Heart left ventricle (tissue), 16 donors: ENCODE measurements at regions not wholly inside any gene's neighbourhood (a gene's known extent, or its start where the extent isn't known, plus 50 kb on each side); places are given as distances from the start of the nearest gene placed in this dataset.

Experiments used
- ATAC-seq, 4 donors: fragments of 200-7000 bp; cut with Tn5 transposase; one replicate each; pipeline ENCODE4 v1.9.1; 2020 to 2022; ENCODE audit warnings: moderate library complexity in 4 of 4, mild to moderate bottlenecking in 3 of 4, moderate number of reproducible peaks in 1 of 4
- DNase-seq, 5 donors: peaks; one replicate each; pipeline ENCODE4 v3.0.0-alpha.2; 2020
- H3K27ac ChIP-seq, 12 donors: fragments of 200-600 bp; sonication (generic) in 4 of 12; one replicate each; pipeline versions ENCODE4 v1.5.0 to v1.8.0; 2016 to 2022; ENCODE audit warnings: mild to moderate bottlenecking in 2 of 12
- H3K27me3 ChIP-seq, 9 donors: fragments of 200-600 bp; sonication (generic) in 2 of 9; one replicate each; pipeline versions ENCODE4 v1.5.1 to v1.8.0; 2016 to 2022; ENCODE audit warnings: mild to moderate bottlenecking in 3 of 9
- H3K36me3 ChIP-seq, 9 donors: fragments of 200-600 bp; sonication (generic) in 2 of 9; one replicate each; pipeline versions ENCODE4 v1.5.0 to v1.8.0; 2018 to 2022; ENCODE audit warnings: mild to moderate bottlenecking in 2 of 9
- H3K4me1 ChIP-seq, 12 donors: fragments of 200-600 bp; sonication (generic) in 4 of 12; one replicate each; pipeline versions ENCODE4 v1.5.0 to v1.8.0; 2016 to 2022; ENCODE audit warnings: mild to moderate bottlenecking in 3 of 12
- H3K4me3 ChIP-seq, 12 donors: fragments of 200-600 bp; sonication (generic) in 4 of 12; one replicate each; pipeline versions ENCODE4 v1.5.0 to v1.8.0; 2017 to 2022; ENCODE audit warnings: mild to moderate bottlenecking in 9 of 12, moderate library complexity in 4 of 12
- H3K9me3 ChIP-seq, 12 donors: fragments of 200-600 bp; sonication (generic) in 4 of 12; one replicate each; pipeline versions ENCODE4 v1.5.0 to v1.8.0; 2016 to 2022; ENCODE audit warnings: mild to moderate bottlenecking in 1 of 12
- POLR2A ChIP-seq, 2 donors: fragments of 450-650 bp; IDR thresholded peaks; one replicate each; pipeline ENCODE4 v1.6.1; 2017; ENCODE audit warnings: antibody characterized with exemption in 2 of 2, mild to moderate bottlenecking in 2 of 2, moderate library complexity in 2 of 2
- WGBS, 4 donors: extraction: QIAGEN DNeasy Blood & Tissue Kit in 2 of 4; methylation state at CpG; one replicate each; pipeline versions ENCODE4 v1.1.5 to v1.1.7; 2013 to 2018; 5-methylcytosine and 5-hydroxymethylcytosine counted together
- intact Hi-C, 10 donors: fragments of 100-400 bp; cut with DNase I; formaldehyde crosslinking; loops; one replicate each; pipeline versions ENCODE4 v1.11.1 to v1.14.2; 2022
- TF ChIP-seq, protein P1 (sequence below), 12 donors: fragments of 200-600 bp; sonication (generic) in 4 of 12; IDR thresholded peaks; one replicate each; pipeline versions ENCODE4 v1.5.0 to v1.8.0; 2018 to 2022; ENCODE audit warnings: antibody characterized with exemption in 12 of 12, mild to moderate bottlenecking in 5 of 12
- donor health status: ischemic (EF 13 %, LVEDD 7.1; RV severe dilation, severe dysfunction).
- donor health status: healthy with polysubstance abuse.
- donor health status: DM: no; HTN: yes; CAD: no.
- donor health status: DM: no; HTN: no; CAD: no.
- donor health status: ischemic (EF 25% LVEDD 6.9; RV normal size, moderate dysfunction).
- donor health status: ischemic (EF 25% LVEDD 5.7; RV mildly dilated, moderate dysfunction).
- donor health status: healthy.
- donor health status: DM: yes; HTN: yes; CAD: no.
- donor health status: ischemic (EF 35%, LVEDD 5.7; RV mildly dilated, moderate dysfunction).
- donor health status: nonischemic (EF 11% LVEDD 7.7; RV severe dilation, severe dysfunction).
- donor health status: DM: yes; HTN: yes; CAD: no.
- donor health status: PGD.
- donor health status: ischemic (EF 29% LVEDD 5.4; RV normal size, mild dysfunction).
- donor health status: nonischemic (EF 23%, LVEDD 6.1; RV moderate dilation, normal function).

DNA sequence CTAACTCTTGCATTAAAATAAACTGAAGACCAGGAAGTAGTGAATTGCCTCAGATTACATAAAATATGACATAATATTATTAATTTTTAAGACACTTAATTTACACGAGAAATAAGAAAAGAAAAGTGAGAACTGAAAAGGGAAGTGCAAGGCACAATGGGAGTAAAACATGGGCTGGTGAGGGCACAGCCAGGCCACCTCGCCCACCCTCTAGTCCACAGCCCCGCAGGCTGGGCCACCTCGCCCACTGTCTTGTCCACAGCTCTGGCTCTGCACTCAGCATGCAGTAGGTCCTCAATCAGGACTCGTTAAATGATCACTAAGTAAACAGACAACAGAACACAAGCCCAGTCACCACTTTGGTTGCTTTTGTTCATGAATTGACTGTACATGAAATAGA lies 67.8 kb upstream of the ARHGEF7 start:
- H3K27me3 ChIP-seq: no peaks in the 10 kb centered on the region
- TF ChIP-seq, protein P1, sequence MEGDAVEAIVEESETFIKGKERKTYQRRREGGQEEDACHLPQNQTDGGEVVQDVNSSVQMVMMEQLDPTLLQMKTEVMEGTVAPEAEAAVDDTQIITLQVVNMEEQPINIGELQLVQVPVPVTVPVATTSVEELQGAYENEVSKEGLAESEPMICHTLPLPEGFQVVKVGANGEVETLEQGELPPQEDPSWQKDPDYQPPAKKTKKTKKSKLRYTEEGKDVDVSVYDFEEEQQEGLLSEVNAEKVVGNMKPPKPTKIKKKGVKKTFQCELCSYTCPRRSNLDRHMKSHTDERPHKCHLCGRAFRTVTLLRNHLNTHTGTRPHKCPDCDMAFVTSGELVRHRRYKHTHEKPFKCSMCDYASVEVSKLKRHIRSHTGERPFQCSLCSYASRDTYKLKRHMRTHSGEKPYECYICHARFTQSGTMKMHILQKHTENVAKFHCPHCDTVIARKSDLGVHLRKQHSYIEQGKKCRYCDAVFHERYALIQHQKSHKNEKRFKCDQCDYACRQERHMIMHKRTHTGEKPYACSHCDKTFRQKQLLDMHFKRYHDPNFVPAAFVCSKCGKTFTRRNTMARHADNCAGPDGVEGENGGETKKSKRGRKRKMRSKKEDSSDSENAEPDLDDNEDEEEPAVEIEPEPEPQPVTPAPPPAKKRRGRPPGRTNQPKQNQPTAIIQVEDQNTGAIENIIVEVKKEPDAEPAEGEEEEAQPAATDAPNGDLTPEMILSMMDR (IDR thresholded peaks at IDR 0.05): no peak
- no peak for TF ChIP-seq POLR2A (IDR thresholded peaks at IDR 0.05)
- 65 to 79% (median 71%) methylated on average over 5 of the region's 5 CpGs for WGBS, 4 donors
- H3K4me3 ChIP-seq: no peak overlapping the region
- ATAC-seq: no peak
- H3K4me1 ChIP-seq: peaks cover 0 to 20% (median 7%) of the 10 kb centered on the region in 12 donors
- H3K9me3 ChIP-seq: no peaks in the 10 kb centered on the region
- no peak for DNase-seq
- H3K27ac ChIP-seq: peak overlapping the region in 6 of 12 donors; percentile 6 to 71 (median 62)
- intact Hi-C loops: loop anchor here in 8 of 10 donors (5.0 to 10.0 kb wide), 6 partner anchors 40 to 453 kb away; partner anchors contain the start of gene ANKRD10 (in 6 of the 8)
- no peaks in the 10 kb centered on the region for H3K36me3 ChIP-seq

DNA sequence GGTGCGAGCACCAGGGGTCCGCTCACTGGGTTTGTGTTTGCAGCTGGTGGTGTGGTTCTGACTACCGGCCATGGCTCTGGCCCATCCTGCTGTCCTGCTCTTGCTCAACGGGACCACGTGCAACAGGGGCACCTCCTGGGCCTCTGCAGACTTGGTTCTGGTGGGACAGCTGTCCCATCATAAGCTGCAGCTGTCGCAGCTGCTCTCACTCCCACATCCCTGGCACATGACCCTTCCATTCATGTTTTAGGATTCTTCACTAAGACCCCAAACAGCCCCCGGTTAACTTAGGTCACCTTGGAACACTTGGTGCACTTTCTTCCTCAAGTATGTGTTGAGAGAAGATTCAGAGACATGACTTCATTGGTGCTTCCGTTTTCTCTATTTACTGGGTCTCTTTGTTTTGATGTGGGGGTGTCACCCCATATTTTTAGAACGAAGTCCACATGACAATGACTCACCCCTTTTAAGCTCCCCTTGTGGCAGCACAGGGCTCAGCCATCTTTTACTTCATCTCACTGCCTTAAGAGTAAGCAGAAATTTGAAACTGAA lies 68.4 kb upstream of the ARHGEF7 start:
- peak; percentile 39 to 79 (median 66) for ATAC-seq
- intact Hi-C loops: loop anchor here in 8 of 10 donors (5.0 to 10.0 kb wide), 6 partner anchors 39 to 452 kb away; partner anchors contain the start of gene ANKRD10 (in 6 of the 8)
- Histone ChIP-seq H3K4me3 (no peak overlapping the region), H3K36me3 (no peaks in the 10 kb centered on the region), H3K4me1 (peaks cover 0 to 20% (median 7%) of the 10 kb centered on the region in 12 donors), H3K27ac (peak overlapping the region in 6 of 12 donors; percentile 32 to 71 (median 62)), H3K9me3 (no peaks in the 10 kb centered on the region), H3K27me3 (no peaks in the 10 kb centered on the region)
- TF ChIP-seq POLR2A (IDR thresholded peaks at IDR 0.05): no peak
- TF ChIP-seq, protein P1 (IDR thresholded peaks at IDR 0.05): peak in 8 of 12 donors; percentile 12 to 38 (median 26)
- DNase-seq: peak in 4 of 5 donors; percentile 48 to 59 (median 56)
- 56 to 66% (median 62%) methylated on average over 9 of the region's 9 CpGs for WGBS, 4 donors

DNA sequence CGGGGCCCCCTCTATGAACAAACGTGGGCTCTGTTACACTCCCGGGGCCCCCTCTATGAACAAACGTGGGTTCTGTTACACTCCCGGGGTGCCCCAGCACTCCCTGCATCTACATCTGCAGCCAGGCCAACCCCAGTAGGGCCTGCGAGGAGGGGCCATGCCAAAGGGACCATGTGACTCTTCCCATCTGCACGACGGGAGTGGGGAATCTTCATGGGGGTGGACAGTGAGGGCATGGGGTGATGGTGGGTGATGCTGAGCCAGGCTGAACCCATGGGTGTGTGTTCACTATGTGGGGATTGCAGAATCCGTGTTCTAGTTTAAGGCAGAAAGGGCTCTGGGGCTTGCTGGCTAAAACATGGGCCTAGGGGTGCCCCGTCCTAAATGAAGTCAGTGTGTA lies 69.9 kb upstream of the ARHGEF7 start:
- H3K27ac ChIP-seq: no peak overlapping the region

More for the DNA sequence above, 69.9 kb upstream of the ARHGEF7 start:
- TF ChIP-seq POLR2A (IDR thresholded peaks at IDR 0.05): no peak
- TF ChIP-seq, protein P1 (IDR thresholded peaks at IDR 0.05): no peak
- H3K4me3 ChIP-seq: no peak overlapping the region
- DNase-seq: no peak
- WGBS, 4 donors: 89 to 100% (median 91%) methylated on average over 1 to 10 of the region's 10 CpGs
- no peaks in the 10 kb centered on the region for H3K36me3 ChIP-seq
- intact Hi-C loops: loop anchor here in 8 of 10 donors (5.0 to 10.0 kb wide), 6 partner anchors 38 to 450 kb away; partner anchors contain the start of gene ANKRD10 (in 6 of the 8)
- no peaks in the 10 kb centered on the region for H3K27me3 ChIP-seq
- peaks cover 0 to 18% (median 7%) of the 10 kb centered on the region in 12 donors for H3K4me1 ChIP-seq
- no peaks in the 10 kb centered on the region for H3K9me3 ChIP-seq
- no peak for ATAC-seq
